K562 (cell line): ENCODE measurements at regions not wholly inside any gene's neighbourhood (a gene's known extent, or its start where the extent isn't known, plus 50 kb on each side); places are given as distances from the start of the nearest gene placed in this dataset.
A peak's percentile ranks its signal among the peaks of the same experiment; 100 is the strongest.

Source experiments
- ATAC-seq: fragments of 200-7000 bp; cut with Tn5 transposase; 3 replicates; pipeline ENCODE4 v1.9.1; 2020; ENCODE audit warnings: moderate library complexity
- BruUV-seq: library from RNA; stranded (reverse); fragments of 400-500 nt; replicated peaks from 2 replicates; lab custom pipeline; 2021; lab: Mats Ljungman, UMichigan
- CTCF ChIA-PET: fragments of 300-600 bp; formaldehyde crosslinking; extraction: SDS; loops from one replicate; lab custom pipeline; 2021; ENCODE audit warnings: low intra/inter-chr PET ratio; lab: Yijun Ruan, JAX
- POLR2A ChIA-PET: fragments of 300-600, 350-650 bp; sonication (Branson Sonifier 250); formaldehyde crosslinking; extraction: SDS; loops from one replicate; lab custom pipeline; 2021; ENCODE audit warnings: antibody characterized with exemption, inconsistent platforms; lab: Yijun Ruan, JAX
- DNase-seq, 4 experiments: peaks; one replicate each; pipeline versions ENCODE4 v3.0.0 to v3.0.0-alpha.2; 2011 to 2018; ENCODE audit warnings: low spot score in 3 of 4, mixed read lengths in 3 of 4; ENCODE audit errors: extremely low read depth in 1 of 4
- FAIRE-seq: peaks from 2 replicates; lab custom pipeline; 2011; peaks lifted over from hg19 to GRCh38; lab: Jason Lieb, UNC
- H2AFZ ChIP-seq: 2 replicates; pipeline ENCODE4 v1.6.0; 2011; ENCODE audit warnings: low read depth, low read length, control low read depth, inconsistent platforms
- H3K27ac ChIP-seq: fragments of 200-600 bp; 3 replicates; pipeline ENCODE4 v1.8.0; 2011; ENCODE audit warnings: low read depth, mild to moderate bottlenecking, control low read depth, inconsistent platforms, low read length, moderate library complexity, mixed read lengths; ENCODE audit errors: extremely low read depth
- H3K27me3 ChIP-seq, 2 experiments: fragments of 300-600 bp in 1 of 2; 2 replicates in 1 of 2; 3 replicates in 1 of 2; pipeline versions ENCODE4 v1.6.0 to v1.8.0; 2011; ENCODE audit warnings: inconsistent platforms in 2 of 2, low read length in 2 of 2, mild to moderate bottlenecking in 1 of 2, mixed read lengths in 1 of 2, moderate library complexity in 1 of 2; ENCODE audit not compliant: control insufficient read depth in 2 of 2, insufficient read depth in 2 of 2
- H3K36me3 ChIP-seq: fragments of 300-600 bp; 3 replicates; pipeline ENCODE4 v1.8.0; 2011; ENCODE audit warnings: mild to moderate bottlenecking, low read length, inconsistent platforms; ENCODE audit not compliant: control insufficient read depth, insufficient read depth
- H3K4me1 ChIP-seq, 2 experiments: fragments of 200-600 bp in 1 of 2; replicated peaks in 1 of 2; 2 replicates in 1 of 2; 3 replicates in 1 of 2; pipeline versions ENCODE4 v1.5.1 to v1.8.0; 2011; ENCODE audit warnings: inconsistent platforms in 2 of 2, low read length in 2 of 2, mild to moderate bottlenecking in 1 of 2, mixed read lengths in 1 of 2, moderate library complexity in 1 of 2; ENCODE audit not compliant: control insufficient read depth in 2 of 2, insufficient read depth in 2 of 2
- H3K4me2 ChIP-seq: 2 replicates; pipeline ENCODE4 v1.6.1; 2011; ENCODE audit warnings: low read length, control low read depth, inconsistent platforms, mixed read lengths; ENCODE audit not compliant: insufficient read depth
- H3K4me3 ChIP-seq: fragments of 200-600 bp; sonication (generic), shearing (Covaris generic); 2 replicates; pipeline ENCODE4 v1.5.1; 2016; ENCODE audit warnings: control low read depth, inconsistent platforms
- H3K79me2 ChIP-seq: fragments of 200-600 bp; 3 replicates; pipeline ENCODE4 v1.8.0; 2011; ENCODE audit warnings: low read length, inconsistent platforms; ENCODE audit not compliant: control insufficient read depth, insufficient read depth
- H3K9ac ChIP-seq, 2 experiments: 2 replicates each; pipeline versions ENCODE4 v1.6.0 to v1.6.1; 2011; ENCODE audit warnings: low read depth in 2 of 2, low read length in 2 of 2, control low read depth in 1 of 2, inconsistent platforms in 1 of 2, mild to moderate bottlenecking in 1 of 2, mixed read lengths in 1 of 2; ENCODE audit not compliant: insufficient read depth in 1 of 2
- H3K9me1 ChIP-seq: one replicate; pipeline ENCODE4 v1.6.0; 2011; ENCODE audit warnings: inconsistent platforms, mild to moderate bottlenecking, low read length, moderate library complexity; ENCODE audit not compliant: control insufficient read depth, insufficient read depth
- H3K9me3 ChIP-seq: replicated peaks from 2 replicates; pipeline ENCODE4 v1.5.1; 2011; ENCODE audit warnings: low read depth, low read length, inconsistent platforms; ENCODE audit not compliant: control insufficient read depth, insufficient read depth
- H4K20me1 ChIP-seq: replicated peaks from 2 replicates; pipeline ENCODE4 v1.6.1; 2011; ENCODE audit warnings: low read length, inconsistent platforms, mixed read lengths; ENCODE audit not compliant: control insufficient read depth, insufficient read depth
- ELF2 ChIP-seq: fragments of 250-450 bp; sonication (Bioruptor Pico); IDR thresholded peaks from 2 replicates; pipeline ENCODE4 v1.5.0; 2021; ENCODE audit warnings: mild to moderate bottlenecking
- L3MBTL2 ChIP-seq: fragments of 450-650 bp; IDR thresholded peaks from 2 replicates; pipeline ENCODE4 v1.6.1; 2016; ENCODE audit warnings: mild to moderate bottlenecking, moderate library complexity
- NFYB ChIP-seq: IDR thresholded peaks from 2 replicates; pipeline ENCODE4 v1.6.1; 2011; ENCODE audit warnings: mild to moderate bottlenecking, moderate library complexity; ENCODE audit not compliant: insufficient read length; ENCODE audit errors: extremely low read depth
- RAD51 ChIP-seq: fragments of 450-650 bp; IDR thresholded peaks from 2 replicates; pipeline ENCODE4 v1.7.1; 2016; ENCODE audit warnings: low read depth, mild to moderate bottlenecking, borderline replicate concordance
- STAT5B ChIP-seq: fragments of 250-450 bp; sonication (Bioruptor Pico); IDR thresholded peaks from 2 replicates; pipeline ENCODE4 v1.8.0; 2021; ENCODE audit warnings: mild to moderate bottlenecking, inconsistent platforms
- USF1 ChIP-seq: sonication (generic); formaldehyde crosslinking; IDR thresholded peaks from 2 replicates; pipeline ENCODE4 v1.9.0; 2022; ENCODE audit warnings: mild to moderate bottlenecking, missing genetic modification reagents
- USF2 ChIP-seq: sonication (generic); formaldehyde crosslinking; IDR thresholded peaks from 2 replicates; pipeline ENCODE4 v1.5.0; 2020; ENCODE audit warnings: missing genetic modification reagents
- ZNF764 ChIP-seq: fragments of 250-450 bp; sonication (Bioruptor Pico); IDR thresholded peaks from 2 replicates; pipeline ENCODE4 v1.4.0; 2020; ENCODE audit warnings: low read depth, mild to moderate bottlenecking, moderate library complexity
- WGBS: fragments of 100-300 bp; shearing (Covaris generic); methylation state at CpG from one replicate; pipeline ENCODE4 v1.1.6; 2016; ENCODE audit warnings: low coverage, mixed read lengths; ENCODE audit not compliant: insufficient coverage; ENCODE audit errors: missing lambda C conversion rate; 5-methylcytosine and 5-hydroxymethylcytosine counted together
- in situ Hi-C: fragments of 300-500 bp; cut with MboI; formaldehyde crosslinking; loops from 4 replicates; pipeline ENCODE4 v1.15.0; 2018; ENCODE audit warnings: inconsistent platforms, mixed read lengths
- intact Hi-C: fragments of 100-400 bp; cut with micrococcal nuclease; formaldehyde crosslinking; loops from 2 replicates; pipeline ENCODE4 v1.14.2; 2022

GRCh38 chr15:75129788-75130187 is 71.9 kb upstream of the C15orf39 start:
- TF ChIP-seq STAT5B (no peak), USF1 (CRISPR knock-in tag) (peak; percentile 65), ZNF764 (no peak), ELF2 (CRISPR knock-in tag) (no peak), RAD51 (peak; percentile 68; the same call in 1 of the 2 replicates), USF2 (CRISPR knock-in tag) (peak; percentile 70), NFYB (peak; percentile 45), L3MBTL2 (peak; percentile 30; the same call in 1 of the 2 replicates)
- peaks cover 11% of the 10 kb centered on the region in 2 experiments; a peak in 4 of 5 replicates for H3K4me1 ChIP-seq
- BruUV-seq, result no TSS peak
- no peak for DNase-seq
- H2AFZ ChIP-seq, result peak overlapping the region; percentile 62
- no peak overlapping the region for H3K4me2 ChIP-seq
- H3K9ac ChIP-seq, result peak overlapping the region in 1 of 2 experiments; percentile 31; a peak in 1 of 4 replicates
- intact Hi-C loops, result loop anchor here (5.0 kb wide), 2 partner anchors 33 to 73 kb away; partner anchors contain the start of gene C15orf39
- no peaks in the 10 kb centered on the region for H3K36me3 ChIP-seq
- H3K27ac ChIP-seq, result no peak overlapping the region
- 70% methylated on average over 4 of the region's 4 CpGs for WGBS
- POLR2A ChIA-PET, result interaction anchor here (2.4 kb wide), 1 partner anchor 10 kb away, joined by 11 read pairs; no protein-coding TSS in a partner anchor
- no peaks in the 10 kb centered on the region for H3K9me3 ChIP-seq
- H3K27me3 ChIP-seq, result no peaks in the 10 kb centered on the region
- H3K9me1 ChIP-seq, result no peaks in the 10 kb centered on the region
- in situ Hi-C loops, result no loop called here
- peak; percentile 11 for FAIRE-seq
- no peaks in the 10 kb centered on the region for H4K20me1 ChIP-seq
- ATAC-seq, result no peak; the same call in 2 of the 3 replicates
- CTCF ChIA-PET, result no interaction called here
- no peaks in the 10 kb centered on the region for H3K79me2 ChIP-seq
- H3K4me3 ChIP-seq, result no peak overlapping the region
